Keratinocyte (primary cell): ENCODE measurements at regions not wholly inside any gene's neighbourhood (a gene's known extent, or its start where the extent isn't known, plus 50 kb on each side); places are given as distances from the start of the nearest gene placed in this dataset.

Source experiments
- DNase-seq: peaks from one replicate; pipeline ENCODE4 v3.0.0-alpha.2; 2011; ENCODE audit warnings: low read depth, missing footprints, low spot score
- FAIRE-seq: peaks from 2 replicates; lab custom pipeline; 2011; peaks lifted over from hg19 to GRCh38; lab: Jason Lieb, UNC
- H2AFZ ChIP-seq: 2 replicates; pipeline ENCODE4 v1.6.0; 2012; ENCODE audit warnings: low read length, control low read depth, inconsistent platforms; ENCODE audit not compliant: control insufficient read depth
- H3K27ac ChIP-seq: 2 replicates; pipeline ENCODE4 v1.5.1; 2011; ENCODE audit warnings: low read length; ENCODE audit not compliant: control insufficient read depth, insufficient read depth
- H3K27me3 ChIP-seq: 3 replicates; pipeline ENCODE4 v1.6.0; 2011; ENCODE audit warnings: low read length; ENCODE audit not compliant: control insufficient read depth, insufficient read depth; ENCODE audit errors: extremely low read depth
- H3K36me3 ChIP-seq, 2 experiments: 2 replicates in 1 of 2; 3 replicates in 1 of 2; pipeline ENCODE4 v1.5.1; 2011; ENCODE audit warnings: low read length in 2 of 2, mild to moderate bottlenecking in 1 of 2; ENCODE audit not compliant: control insufficient read depth in 2 of 2, insufficient read depth in 2 of 2; ENCODE audit errors: extremely low read depth in 1 of 2
- H3K4me1 ChIP-seq: 3 replicates; pipeline ENCODE4 v1.5.1; 2011; ENCODE audit warnings: low read length; ENCODE audit not compliant: control insufficient read depth, insufficient read depth; ENCODE audit errors: extremely low read depth
- H3K4me2 ChIP-seq: 3 replicates; pipeline ENCODE4 v1.6.0; 2011; ENCODE audit warnings: low read depth, low read length; ENCODE audit not compliant: control insufficient read depth, insufficient read depth; ENCODE audit errors: extremely low read depth
- H3K4me3 ChIP-seq, 3 experiments: fragments of 200-600 bp in 1 of 3; sonication (generic) in 1 of 3; 2 replicates in 2 of 3; 3 replicates in 1 of 3; pipeline ENCODE4 v1.5.1; 2011 to 2016; ENCODE audit warnings: low read length in 3 of 3, mild to moderate bottlenecking in 3 of 3, control low read depth in 2 of 3, inconsistent platforms in 1 of 3, low read depth in 1 of 3, mixed read lengths in 1 of 3, mixed run types in 1 of 3, moderate library complexity in 1 of 3; ENCODE audit not compliant: control insufficient read depth in 2 of 3, insufficient read depth in 2 of 3; ENCODE audit errors: extremely low read depth in 1 of 3
- H3K79me2 ChIP-seq: 2 replicates; pipeline ENCODE4 v1.6.0; 2012; ENCODE audit warnings: low read length; ENCODE audit not compliant: control insufficient read depth, insufficient read depth
- H3K9ac ChIP-seq: 3 replicates; pipeline ENCODE4 v1.6.0; 2011; ENCODE audit warnings: low read length; ENCODE audit not compliant: control insufficient read depth, insufficient read depth; ENCODE audit errors: extremely low read depth
- H3K9me1 ChIP-seq: 3 replicates; pipeline ENCODE4 v1.6.0; 2011; ENCODE audit warnings: low read length; ENCODE audit not compliant: control insufficient read depth, insufficient read depth; ENCODE audit errors: extremely low read depth
- H3K9me3 ChIP-seq: 2 replicates; pipeline ENCODE4 v1.5.1; 2012; ENCODE audit warnings: low read depth, low read length; ENCODE audit not compliant: control insufficient read depth
- H4K20me1 ChIP-seq: 3 replicates; pipeline ENCODE4 v1.6.0; 2011; ENCODE audit warnings: low read length; ENCODE audit not compliant: control insufficient read depth, insufficient read depth; ENCODE audit errors: extremely low read depth
- CTCF ChIP-seq, 3 experiments: IDR thresholded peaks in 1 of 3; conservative IDR thresholded peaks in 1 of 3; optimal IDR thresholded peaks in 1 of 3; 2 replicates in 2 of 3; 3 replicates in 1 of 3; pipeline versions ENCODE3 to v1.5.1; 2011; ENCODE audit warnings: low read length in 3 of 3, mild to moderate bottlenecking in 3 of 3, moderate library complexity in 2 of 3, control low read depth in 1 of 3, inconsistent platforms in 1 of 3; ENCODE audit not compliant: insufficient read depth in 2 of 3; ENCODE audit errors: extremely low read depth in 1 of 3
- EZH2 ChIP-seq: IDR thresholded peaks from one replicate; pipeline ENCODE4 v1.6.1; 2012; ENCODE audit warnings: inconsistent platforms, mild to moderate bottlenecking, low read length, moderate library complexity
- dilution Hi-C: fragments of 300-500 bp; cut with MboI; formaldehyde crosslinking; loops from one replicate; pipeline ENCODE4 v1.7.0; 2020; ENCODE audit warnings: low sequenced_read_pairs; ENCODE audit not compliant: extremely low pct_ligation_motif_present

GRCh38 chr12:115798309-115798917, 479.1 kb downstream of the MED13L start:
- DNase-seq (no peak), FAIRE-seq (no peak)
- no peaks in the 10 kb centered on the region for H3K4me1 ChIP-seq
- H3K9me1 ChIP-seq, result no peaks in the 10 kb centered on the region
- TF ChIP-seq EZH2 (no peak), CTCF (optimal IDR thresholded peaks at IDR 0.05 in 1 of 3, IDR thresholded peaks at IDR 0.05 in 1 of 3, conservative IDR thresholded peaks at IDR 0.05 in 1 of 3; ENCODE audit: extremely low read depth in 1 of 3, insufficient read depth in 2 of 3, low read length in 3 of 3) (no peak)
- no peak overlapping the region for H3K4me2 ChIP-seq
- H3K4me3 ChIP-seq, result no peak overlapping the region
- H4K20me1 ChIP-seq, result no peaks in the 10 kb centered on the region
- no peak overlapping the region for H3K9ac ChIP-seq
- no peak overlapping the region for H3K27ac ChIP-seq
- no peaks in the 10 kb centered on the region for H3K36me3 ChIP-seq
- H3K79me2 ChIP-seq, result no peaks in the 10 kb centered on the region
- no peak overlapping the region for H2AFZ ChIP-seq
- no peaks in the 10 kb centered on the region for H3K27me3 ChIP-seq
- dilution Hi-C loops, result no loop called here
- no peaks in the 10 kb centered on the region for H3K9me3 ChIP-seq

- no peak overlapping the region for H2AFZ ChIP-seq
- H3K4me1 ChIP-seq, result no peaks in the 10 kb centered on the region
- no peak overlapping the region for H3K27ac ChIP-seq
- no peak for TF ChIP-seq EZH2
- TF ChIP-seq CTCF (optimal IDR thresholded peaks at IDR 0.05 in 1 of 3, IDR thresholded peaks at IDR 0.05 in 1 of 3, conservative IDR thresholded peaks at IDR 0.05 in 1 of 3; ENCODE audit: extremely low read depth in 1 of 3, insufficient read depth in 2 of 3, low read length in 3 of 3), result no peak
- H3K9ac ChIP-seq, result no peak overlapping the region
- no peaks in the 10 kb centered on the region for H3K79me2 ChIP-seq
- H3K4me3 ChIP-seq, result no peak overlapping the region
- FAIRE-seq, result no peak
- dilution Hi-C loops, result no loop called here
- H3K9me1 ChIP-seq, result no peaks in the 10 kb centered on the region
- DNase-seq, result no peak
- no peak overlapping the region for H3K4me2 ChIP-seq
- no peaks in the 10 kb centered on the region for H3K36me3 ChIP-seq
- H4K20me1 ChIP-seq, result no peaks in the 10 kb centered on the region
- H3K9me3 ChIP-seq, result no peaks in the 10 kb centered on the region
- H3K27me3 ChIP-seq, result no peaks in the 10 kb centered on the region
Measured at GRCh38 chr12:115794659-115795081, 482.8 kb downstream of the MED13L start.
